ENCODE measurements at regions not wholly inside any gene's neighbourhood (a gene's known extent, or its start where the extent isn't known, plus 50 kb on each side); places are given as distances from the start of the nearest gene placed in this dataset.
"Not testable (repeated sequence)": the region's sequence is repeated elsewhere in the genome, so short reads cannot be mapped to it uniquely, and the experiment has no call there.

- intact Hi-C loops (cut with micrococcal nuclease), result no loop called here
These were observed 251.1 kb downstream of the SP3 start for GRCh38 chr2:173713904-173714555.

- intact Hi-C loops (cut with micrococcal nuclease), result no loop called here
These were observed 249.7 kb downstream of the SP3 start for GRCh38 chr2:173715441-173715840.

GRCh38 chr2:173716458-173717052, 248.6 kb downstream of the SP3 start:
- intact Hi-C loops (cut with micrococcal nuclease), result no loop called here

DNA sequence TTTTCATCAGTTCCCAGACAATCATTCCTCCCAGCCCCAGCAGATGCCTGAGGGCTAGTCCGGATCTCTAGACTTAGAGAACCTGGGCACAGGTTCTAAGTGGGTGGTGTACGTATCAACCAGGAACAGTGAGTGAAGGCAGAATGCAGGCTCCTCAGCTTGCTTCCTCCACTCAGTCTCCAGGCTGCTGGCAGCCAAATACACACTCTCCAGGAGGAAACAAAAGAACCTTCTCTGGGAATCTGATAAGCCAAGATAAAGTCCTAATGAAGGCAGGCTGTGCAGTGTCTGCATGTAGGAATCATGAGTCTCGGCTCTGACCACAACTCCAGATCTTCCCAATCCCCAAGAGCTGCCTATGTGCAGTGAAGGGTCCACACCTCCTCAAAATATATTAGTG, 245.7 kb downstream of the SP3 start:
- intact Hi-C loops (cut with micrococcal nuclease), result no loop called here

- intact Hi-C loops (cut with micrococcal nuclease), result no loop called here
These were observed 244.9 kb downstream of the SP3 start for GRCh38 chr2:173720306-173720705.

GRCh38 chr2:173734797-173735196, 230.4 kb downstream of the SP3 start:
- intact Hi-C loops (cut with micrococcal nuclease), result no loop called here

GRCh38 chr2:173737954-173738575, 227.1 kb downstream of the SP3 start:
- intact Hi-C loops (cut with micrococcal nuclease), result not testable (repeated sequence)

DNA sequence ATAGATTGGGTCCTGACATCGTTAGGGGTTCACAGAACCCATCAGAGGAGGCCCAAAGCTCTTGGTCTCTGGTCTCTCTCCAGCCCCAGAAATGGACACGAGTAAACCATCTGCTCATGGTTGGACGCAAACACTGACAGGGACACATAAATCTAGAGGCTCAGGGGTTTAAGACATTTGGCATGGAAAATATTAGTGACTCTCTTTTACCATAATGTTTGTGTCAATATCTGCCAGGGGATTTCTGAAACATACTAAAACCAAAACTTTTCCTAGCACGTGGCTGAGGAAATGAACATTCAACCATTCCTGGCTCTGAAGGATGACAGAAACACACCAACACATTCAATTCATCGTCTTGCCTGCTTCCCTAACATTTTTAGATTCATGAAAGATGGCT, 226.2 kb downstream of the SP3 start:
- intact Hi-C loops (cut with micrococcal nuclease), result no loop called here

- intact Hi-C loops (cut with micrococcal nuclease), result no loop called here
These were observed 224.5 kb downstream of the SP3 start for GRCh38 chr2:173740639-173741038.

DNA sequence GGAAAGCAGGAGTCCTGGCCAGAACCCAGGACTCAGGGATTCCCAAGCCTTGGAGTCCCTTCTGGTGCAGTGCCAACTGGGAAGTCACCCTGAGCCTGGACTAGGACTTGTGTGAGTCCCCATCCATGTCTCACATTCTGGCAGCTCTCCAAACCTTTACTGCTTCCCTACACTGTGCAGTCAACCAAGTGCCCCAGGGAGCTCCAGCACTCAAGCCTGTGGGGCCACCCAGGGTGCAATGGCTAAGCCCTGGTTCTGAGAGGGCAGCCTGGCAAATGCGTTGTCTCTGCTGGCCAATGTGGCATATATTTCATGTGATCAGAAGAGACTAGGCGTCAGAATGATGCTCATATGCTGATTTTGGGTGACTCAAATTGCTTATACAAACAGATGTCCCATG, 223.4 kb downstream of the SP3 start:
- intact Hi-C loops (cut with micrococcal nuclease), result no loop called here

- intact Hi-C loops (cut with micrococcal nuclease), result no loop called here
These were observed 218.1 kb downstream of the SP3 start for GRCh38 chr2:173747035-173747434.

DNA sequence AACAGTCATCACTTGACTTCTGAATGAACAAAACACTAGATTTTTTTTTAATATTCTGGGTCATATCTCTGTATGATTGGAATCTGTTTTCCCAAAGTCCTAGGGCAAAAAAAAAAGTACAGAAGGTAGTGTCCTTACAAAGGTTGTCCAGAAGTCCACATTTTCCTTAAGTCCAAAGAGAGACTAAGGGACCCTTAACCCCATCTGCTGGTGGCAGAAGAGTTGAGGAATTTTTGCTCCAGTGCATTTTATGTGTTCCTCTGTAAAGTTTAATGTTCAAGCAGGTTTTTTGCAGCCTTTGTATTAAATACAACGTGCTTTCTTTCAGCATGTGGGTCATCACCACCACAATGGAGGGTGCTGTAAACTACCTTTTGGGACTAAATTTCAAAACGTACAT, 215.9 kb downstream of the SP3 start:
- intact Hi-C loops (cut with micrococcal nuclease), result no loop called here

- intact Hi-C loops (cut with micrococcal nuclease), result loop anchor here (5.0 kb wide), 1 partner anchor 287 kb away; no protein-coding TSS in a partner anchor
These were observed 214.8 kb downstream of the SP3 start for GRCh38 chr2:173750353-173750801.

- intact Hi-C loops (cut with micrococcal nuclease), result loop anchor here (5.0 kb wide), 1 partner anchor 286 kb away; no protein-coding TSS in a partner anchor
These were observed 214.3 kb downstream of the SP3 start for GRCh38 chr2:173750831-173751230.

DNA sequence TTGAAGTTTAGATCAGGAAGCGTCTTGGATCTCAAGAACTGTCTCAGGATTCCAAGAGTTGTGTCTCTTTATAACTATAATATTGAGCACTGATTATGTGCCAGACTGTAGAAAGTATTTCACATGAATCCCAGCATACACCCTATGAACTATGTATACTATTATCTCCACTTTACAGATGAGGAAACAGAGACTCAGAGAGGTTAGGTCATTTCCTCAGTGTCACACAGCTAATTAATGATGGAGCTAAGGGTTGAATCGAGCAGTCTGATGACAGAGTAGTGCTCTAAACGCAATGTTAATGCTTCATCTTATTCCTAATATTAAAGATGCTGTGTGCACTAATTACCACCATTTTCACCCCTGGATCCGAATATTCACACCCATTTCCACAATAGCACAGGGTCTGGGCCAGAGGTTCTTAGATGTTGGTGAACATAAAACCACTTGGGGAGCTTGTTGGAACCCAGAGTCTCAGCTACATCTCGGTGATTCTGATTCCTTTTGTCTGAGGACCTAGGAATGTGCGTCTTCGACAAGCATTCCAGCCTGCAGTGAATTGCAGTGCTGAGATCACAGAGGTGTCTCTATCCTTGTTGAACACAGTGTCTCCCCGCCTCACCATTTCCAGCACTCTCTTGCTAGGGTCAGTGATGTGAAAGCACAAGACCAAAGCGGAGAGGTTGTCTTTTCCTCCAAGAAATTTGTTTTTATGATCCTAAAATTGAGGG, 213.8 kb downstream of the SP3 start:
- intact Hi-C loops (cut with micrococcal nuclease), result loop anchor here (5.0 kb wide), 1 partner anchor 286 kb away; no protein-coding TSS in a partner anchor

GRCh38 chr2:173752152-173752551, 213.0 kb downstream of the SP3 start:
- intact Hi-C loops (cut with micrococcal nuclease), result loop anchor here (5.0 kb wide), 1 partner anchor 285 kb away; no protein-coding TSS in a partner anchor

DNA sequence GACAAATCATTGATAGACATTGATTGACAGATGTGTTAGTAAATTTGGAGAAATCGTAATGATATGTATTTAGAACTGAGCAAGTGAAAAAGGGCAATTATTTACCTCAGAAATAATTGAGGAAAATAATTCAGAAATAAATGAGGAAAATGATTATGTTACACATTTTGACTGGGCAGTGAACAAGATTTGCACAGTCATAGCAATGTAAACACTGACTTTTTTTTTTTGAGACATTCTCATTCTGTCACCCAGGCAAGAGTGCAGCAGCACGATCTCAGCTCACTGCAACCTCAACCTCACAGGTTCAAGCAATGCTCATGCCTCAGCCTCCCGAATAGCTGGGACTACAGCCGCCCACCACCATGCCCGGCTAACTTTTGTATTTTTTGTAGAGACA, 211.7 kb downstream of the SP3 start:
- intact Hi-C loops (cut with micrococcal nuclease), result loop anchor here (5.0 kb wide), 1 partner anchor 284 kb away; no protein-coding TSS in a partner anchor

GRCh38 chr2:173754165-173754564, 211.0 kb downstream of the SP3 start:
- intact Hi-C loops (cut with micrococcal nuclease), result loop anchor here (5.0 kb wide), 1 partner anchor 283 kb away; no protein-coding TSS in a partner anchor

- intact Hi-C loops (cut with micrococcal nuclease), result loop anchor here (5.0 kb wide), 1 partner anchor 282 kb away; no protein-coding TSS in a partner anchor
These were observed 210.3 kb downstream of the SP3 start for GRCh38 chr2:173754837-173755236.

- intact Hi-C loops (cut with micrococcal nuclease), result no loop called here
These were observed 209.4 kb downstream of the SP3 start for GRCh38 chr2:173755798-173756197.

GRCh38 chr2:173759959-173760358, 205.2 kb downstream of the SP3 start:
- intact Hi-C loops (cut with micrococcal nuclease), result no loop called here

DNA sequence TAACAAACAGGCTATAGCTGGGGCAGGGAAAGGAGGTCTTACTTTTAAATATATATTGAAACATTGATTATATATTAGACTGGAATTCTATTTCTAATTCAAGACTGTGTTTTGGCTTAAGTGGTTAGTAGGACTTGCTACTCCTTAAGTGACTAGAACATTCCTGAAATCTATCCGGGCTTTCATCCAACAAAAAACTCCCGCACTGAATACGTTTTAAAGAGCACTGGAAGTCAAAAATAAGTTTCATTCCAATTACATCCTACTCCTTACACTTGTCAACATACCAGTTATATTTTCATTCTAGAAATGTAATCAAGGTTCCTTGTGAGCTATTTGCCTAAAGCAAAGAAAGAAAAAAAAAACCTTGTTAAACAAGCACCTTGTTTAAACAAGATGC, 204.6 kb downstream of the SP3 start:
- intact Hi-C loops (cut with micrococcal nuclease), result no loop called here

Measured in T-helper 1 cell treated with Interleukin-12 subunit alpha and Interleukin-12 subunit beta and Interleukin-4 antibody, amounts not matched to agents 30 ng/mL and 1 ng/mL, for 36 hours (primary cell).